Daoy (cell line): ENCODE measurements at regions not wholly inside any gene's neighbourhood (a gene's known extent, or its start where the extent isn't known, plus 50 kb on each side); places are given as distances from the start of the nearest gene placed in this dataset.

ENCODE experiments used
- DNase-seq: peaks from one replicate; pipeline ENCODE4 v3.0.0-alpha.2; 2015; ENCODE audit warnings: low read depth

DNA sequence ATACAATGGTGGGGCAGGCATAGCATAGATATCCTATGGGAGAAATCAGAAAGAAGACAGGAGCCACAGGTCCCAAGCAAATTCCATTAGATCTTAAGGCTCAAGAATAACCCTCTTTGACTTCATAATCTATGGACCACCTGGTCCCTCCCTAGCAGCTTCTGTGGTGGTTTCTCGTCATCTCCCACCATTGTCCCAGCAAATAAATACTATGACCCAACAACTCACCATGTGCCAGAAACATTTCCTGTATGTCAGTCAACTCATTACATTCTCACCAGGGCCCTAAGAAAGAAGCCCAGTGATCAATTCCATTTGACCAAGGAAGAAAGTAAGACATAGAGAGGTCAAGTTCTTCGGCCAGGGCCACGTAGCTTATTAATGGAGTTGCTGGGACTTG lies 646.2 kb downstream of the VRK1 start:
- no peak for DNase-seq

DNA sequence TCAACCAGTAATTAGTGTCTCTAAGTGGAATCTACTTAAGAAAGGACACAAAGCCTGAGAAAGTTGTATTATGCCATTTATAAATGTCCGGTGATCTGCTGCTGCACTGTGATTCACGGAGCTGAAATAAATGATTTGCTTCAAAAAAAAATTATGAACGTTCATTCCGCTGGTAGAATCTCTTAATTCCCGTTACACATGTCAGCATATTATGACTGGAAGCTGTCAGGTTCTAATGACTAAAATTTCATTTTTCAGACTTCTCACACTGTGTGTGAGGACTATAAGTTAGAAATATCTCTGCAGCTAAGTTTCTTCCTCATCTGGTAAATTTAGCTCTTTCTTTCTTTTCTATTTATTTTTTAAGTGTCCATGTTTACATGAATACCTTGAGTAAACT lies 647.1 kb downstream of the VRK1 start:
- no peak for DNase-seq

DNA sequence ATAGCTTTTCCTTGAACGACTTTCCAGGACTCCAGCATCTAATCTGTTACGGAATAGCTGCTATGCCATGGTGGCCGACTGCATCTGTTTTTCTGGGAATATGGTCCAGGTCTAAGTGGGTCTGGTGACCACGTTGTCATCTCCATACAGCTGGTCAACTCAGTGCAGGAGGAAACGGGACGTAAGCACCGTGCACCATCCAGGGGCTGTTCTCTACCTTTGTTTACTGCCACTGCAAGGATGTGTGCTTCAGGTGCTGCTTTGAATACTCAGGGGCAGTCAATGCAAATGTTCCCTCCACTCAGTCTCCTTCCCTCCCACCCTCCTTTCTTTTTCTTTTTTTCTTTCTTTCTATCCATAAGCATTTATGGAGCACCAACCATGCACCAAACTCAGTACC lies 648.2 kb downstream of the VRK1 start:
- no peak for DNase-seq

DNA sequence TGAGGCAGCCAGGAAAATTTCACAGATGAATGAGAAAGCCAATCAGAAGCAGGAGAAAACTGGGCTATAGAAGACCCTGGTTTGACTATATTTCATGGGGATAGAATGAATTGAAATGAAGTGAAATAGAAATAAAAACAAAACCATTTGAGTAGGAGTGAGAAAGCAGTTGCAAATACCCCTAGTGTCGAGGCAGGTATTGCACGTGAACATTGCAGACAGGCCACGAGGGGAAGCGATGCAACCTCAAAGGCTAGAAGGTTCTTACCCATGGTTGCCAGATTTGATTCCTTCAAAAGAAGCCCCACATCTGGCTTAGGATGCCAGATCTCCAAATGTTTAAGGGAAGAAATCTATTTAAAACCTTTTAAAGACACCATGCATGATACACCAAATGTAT lies 648.9 kb downstream of the VRK1 start:
- DNase-seq = no peak

DNA sequence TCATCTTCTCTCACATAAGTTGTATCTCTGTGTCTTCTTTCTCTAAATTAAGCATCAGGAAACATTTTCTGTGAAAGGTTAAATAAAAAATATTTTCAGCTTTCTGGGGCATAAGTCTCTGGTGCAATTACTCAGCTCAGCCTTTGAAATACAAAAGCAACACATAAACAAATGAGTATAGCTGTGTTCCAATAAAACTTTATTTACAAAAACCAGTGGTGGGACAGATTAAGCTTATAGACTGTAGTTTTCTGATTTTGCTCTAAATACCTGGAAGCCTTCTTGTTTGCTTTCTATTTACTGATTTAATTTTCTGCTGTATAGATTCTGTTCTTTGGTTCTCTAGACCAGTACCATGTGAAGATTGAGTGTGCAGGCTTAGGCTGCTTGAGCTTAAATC lies 655.1 kb downstream of the VRK1 start:
- DNase-seq = no peak

DNA sequence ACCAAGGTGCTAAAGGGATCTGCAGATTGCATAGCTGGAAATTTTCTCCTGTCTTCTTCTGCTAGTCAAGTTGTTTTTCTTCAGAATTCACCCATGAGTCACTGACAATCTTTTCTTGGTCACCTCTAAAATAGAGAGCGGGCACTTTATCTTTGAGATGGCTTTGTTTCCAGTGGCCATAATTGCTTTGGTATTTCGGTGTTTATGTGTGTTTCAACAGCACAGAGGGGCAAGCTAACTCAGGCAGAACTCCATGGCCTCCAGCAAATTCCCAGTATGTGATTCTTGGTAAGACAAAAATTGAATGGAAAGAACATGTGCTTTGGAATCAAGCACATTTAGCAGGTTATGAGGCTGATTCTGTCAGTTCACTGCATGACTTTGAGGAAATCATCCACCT lies 656.8 kb downstream of the VRK1 start:
- DNase-seq = peak; percentile 66

DNA sequence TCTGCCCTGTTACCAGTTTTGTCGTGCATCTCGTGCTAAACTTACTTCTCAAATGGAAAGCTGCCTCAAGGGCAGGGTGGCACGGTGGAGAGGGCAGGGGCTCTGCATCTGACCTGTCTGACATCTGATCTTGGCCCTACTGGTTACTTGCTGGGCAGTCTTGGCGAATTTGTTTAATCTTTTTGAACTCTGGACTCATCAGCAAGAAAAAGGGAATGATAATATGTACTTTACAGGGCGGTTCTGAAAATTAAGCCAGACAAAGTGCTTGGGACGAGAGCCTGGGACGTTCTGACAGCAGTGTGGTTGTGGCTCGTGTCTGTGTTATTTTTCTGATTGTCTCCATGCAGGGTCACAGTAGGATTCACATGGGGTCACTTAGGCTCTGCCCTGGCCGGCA lies 659.3 kb downstream of the VRK1 start:
- DNase-seq = no peak

DNA sequence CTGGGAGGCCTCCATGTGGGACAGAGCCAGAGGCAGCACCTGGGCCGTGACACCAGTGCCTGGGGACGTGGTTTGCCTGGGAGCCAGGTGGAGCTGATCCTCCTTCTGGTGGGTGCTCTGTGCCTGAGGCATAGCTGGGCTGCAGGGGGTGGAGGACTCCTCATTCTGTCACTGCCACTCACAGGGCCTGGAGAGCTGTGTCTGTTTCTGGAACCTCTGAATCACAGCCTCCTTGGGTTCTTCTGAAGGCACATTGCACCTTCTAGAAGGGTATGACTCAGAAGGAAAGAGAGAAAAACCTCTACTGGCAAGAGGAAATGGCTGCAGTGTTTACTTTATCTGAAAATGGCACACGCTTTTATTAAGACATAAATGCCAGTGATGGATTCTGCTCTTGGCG lies 659.8 kb downstream of the VRK1 start:
- DNase-seq = peak; percentile 67

DNA sequence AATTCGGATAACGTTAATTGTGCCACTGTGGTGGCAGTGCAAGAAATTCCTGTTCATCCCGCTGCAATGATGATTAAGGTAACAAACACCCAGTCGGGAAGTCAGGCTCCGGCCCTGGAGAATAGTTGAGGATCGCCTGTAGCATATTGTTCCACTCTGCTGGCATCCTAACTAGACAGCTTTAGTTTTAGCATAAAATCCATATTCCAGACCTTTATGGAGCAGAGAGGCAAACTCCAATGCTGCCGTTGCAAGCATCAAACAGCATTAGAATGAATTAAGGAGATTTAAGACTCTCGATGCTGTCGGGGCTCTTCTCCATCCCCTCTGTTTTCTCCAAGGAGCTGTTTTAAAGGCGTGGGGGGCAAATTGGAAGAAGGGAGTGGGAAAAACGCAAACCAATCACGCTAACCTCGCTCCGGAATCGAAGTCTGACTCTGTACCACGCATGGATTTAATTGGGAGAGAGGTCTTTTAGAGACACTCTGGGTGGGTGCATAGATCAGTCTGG lies 660.4 kb downstream of the VRK1 start:
- peak; percentile 37 for DNase-seq

DNA sequence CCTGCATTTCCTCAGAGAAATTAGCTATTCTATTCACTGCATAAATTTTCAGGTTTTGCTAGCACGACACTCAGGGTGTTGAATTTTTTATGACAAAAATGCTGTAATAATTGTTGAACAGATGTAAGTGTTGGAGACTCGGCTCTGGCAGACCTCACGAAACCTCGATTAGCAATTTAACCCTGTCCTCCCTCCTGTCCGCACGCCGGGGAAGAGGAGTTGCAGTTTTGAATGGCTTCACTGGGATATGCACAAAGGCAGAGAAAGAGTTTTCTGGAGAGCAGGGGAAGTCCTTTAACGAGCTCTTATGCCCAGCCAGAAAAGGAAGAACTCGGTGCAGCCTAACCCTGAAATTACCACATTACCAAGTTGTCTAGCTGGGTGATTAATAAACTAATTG lies 661.1 kb downstream of the VRK1 start:
- peak; percentile 15 for DNase-seq

DNA sequence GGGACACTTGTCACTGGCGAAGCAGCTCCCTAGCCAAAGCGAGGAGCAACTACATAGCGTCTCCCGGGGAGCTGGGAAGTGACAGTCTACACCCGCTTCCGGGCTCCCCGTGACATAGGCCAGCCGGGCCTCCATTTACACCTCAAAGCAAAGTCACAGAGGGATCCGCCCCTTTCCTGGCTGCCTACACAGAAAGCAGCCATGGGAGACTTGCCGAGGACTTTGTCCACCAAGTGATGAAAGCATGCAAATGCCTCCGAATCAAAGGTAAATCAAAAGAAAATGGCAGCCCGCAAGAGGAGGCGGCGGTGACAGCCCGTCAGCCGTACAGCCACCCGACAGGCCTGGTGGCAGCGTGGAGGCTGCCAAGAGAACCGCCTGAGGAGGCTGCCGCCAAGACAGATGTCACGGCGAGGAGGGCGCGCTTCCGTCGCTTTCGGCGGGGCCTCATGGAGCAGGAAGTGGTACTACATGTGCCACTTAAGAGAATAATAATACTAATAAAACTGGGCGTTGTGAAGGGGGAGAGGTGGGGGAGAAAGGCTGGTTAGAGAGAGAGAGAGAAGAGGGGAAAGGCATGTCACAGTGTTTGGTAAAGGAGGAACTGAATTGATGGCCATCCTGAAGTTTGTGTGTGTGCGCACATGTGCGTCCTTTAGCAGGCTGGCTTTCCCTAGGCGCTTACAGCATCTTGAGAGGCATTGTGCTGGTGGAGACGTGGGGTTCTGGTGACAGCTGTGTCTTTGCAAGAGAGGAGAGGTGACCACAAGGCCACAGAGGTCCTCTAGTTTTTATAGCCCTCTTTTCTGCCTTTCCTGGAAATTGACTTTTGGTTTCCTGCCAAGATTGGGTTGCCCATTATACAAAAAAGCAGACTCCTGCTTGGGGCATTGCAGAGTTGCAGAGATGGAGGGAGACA lies 661.7 kb downstream of the VRK1 start:
- peak; percentile 70 for DNase-seq

DNA sequence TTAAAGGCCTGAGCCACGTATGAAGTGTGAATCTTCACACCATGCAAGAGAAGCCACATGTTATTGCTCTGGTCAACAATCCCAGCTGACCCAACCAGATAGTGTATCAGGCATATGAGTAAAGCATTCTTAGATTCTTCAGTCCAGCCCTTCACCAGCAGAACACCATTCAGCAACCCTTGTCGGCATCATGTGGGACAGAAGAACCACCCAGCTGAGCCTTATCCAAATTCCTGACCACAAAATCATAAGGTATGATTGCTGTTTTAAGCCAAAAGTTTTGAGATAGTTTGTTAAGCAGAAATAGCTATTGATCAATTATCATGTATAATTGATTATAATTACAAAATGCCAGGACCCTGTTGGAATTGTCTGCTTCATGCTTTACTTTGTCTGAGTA lies 664.9 kb downstream of the VRK1 start:
- DNase-seq = no peak

DNA sequence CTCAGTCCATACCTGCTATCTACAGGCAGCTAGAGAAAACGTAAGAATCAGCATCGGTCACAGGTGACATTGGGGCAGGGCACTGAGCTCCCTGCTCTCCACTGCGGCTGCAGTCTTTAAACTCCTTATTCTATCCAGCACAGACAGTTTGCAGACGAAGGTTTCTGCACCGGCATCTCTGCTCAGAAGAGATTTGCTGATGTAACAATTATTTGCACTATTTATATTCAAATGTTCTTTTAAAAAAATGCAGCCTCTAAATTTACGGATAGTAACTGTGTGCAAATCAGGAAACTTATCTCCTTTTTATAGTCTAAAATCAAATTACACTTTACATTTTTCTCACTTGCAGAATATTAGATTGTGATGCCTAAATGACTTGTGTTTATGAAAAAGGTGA lies 671.0 kb downstream of the VRK1 start:
- DNase-seq = no peak

DNA sequence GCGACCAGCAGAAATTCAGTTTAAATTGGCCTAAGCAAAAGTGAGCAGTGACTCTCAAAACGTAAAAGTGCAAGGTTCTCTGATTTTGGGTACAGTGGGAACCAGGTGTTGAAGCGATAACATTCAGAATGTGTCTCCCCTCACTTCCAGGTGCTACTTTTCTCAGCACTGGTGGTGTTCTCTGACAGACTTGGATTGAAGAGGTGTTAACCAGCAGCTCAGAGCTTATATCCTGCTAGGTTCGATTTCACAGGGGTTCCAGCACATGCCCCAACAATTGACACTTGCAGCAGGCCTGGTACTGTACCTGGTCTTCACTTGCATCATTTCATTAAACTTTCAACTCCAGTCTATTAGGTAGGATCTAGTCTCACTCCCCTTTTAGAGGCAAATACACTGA lies 680.2 kb downstream of the VRK1 start:
- DNase-seq = no peak

DNA sequence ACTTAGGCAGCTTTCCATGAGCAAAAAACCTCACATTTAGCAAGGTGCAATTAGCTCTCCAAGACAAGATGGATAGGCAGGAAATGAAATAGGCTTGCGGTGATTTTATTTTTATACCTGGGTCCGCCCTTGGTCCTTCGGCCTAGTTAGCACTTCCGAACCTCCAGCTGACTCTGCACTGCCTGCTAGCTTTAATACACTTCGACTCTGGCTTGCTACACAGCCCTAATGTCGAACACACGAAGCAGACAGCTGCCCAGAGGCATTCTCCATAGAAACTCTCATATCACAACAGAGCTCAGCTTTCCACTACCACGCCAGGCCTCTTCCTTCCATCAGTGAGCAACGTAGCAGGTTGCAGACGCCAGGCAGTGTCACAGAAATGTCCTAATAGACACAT lies 688.0 kb downstream of the VRK1 start:
- DNase-seq = no peak

DNA sequence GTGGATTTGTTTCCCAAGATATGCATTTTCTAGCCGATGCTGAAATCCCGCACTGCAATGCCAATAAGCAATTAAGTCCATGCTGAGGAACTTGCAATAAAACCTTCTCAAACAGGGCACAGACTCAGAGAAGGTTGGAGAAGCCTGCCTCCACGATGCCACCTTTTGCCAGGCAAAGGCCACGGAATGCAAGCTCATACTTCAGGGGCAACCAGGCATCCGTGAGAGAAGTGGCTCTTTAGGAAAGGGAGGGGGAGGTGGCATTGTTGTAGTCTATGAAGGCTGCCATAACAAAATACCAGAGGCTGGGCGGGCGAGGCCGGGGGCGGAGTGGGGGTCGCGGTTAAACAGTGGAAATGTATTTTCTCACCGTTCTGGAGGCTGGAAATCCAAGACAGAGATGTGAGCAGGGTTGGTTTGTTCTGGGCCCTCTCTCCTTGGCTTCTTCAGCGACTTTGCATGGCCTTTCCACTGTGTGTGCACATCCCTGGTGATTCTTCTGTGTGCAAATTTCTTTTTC lies 689.5 kb downstream of the VRK1 start:
- no peak for DNase-seq

DNA sequence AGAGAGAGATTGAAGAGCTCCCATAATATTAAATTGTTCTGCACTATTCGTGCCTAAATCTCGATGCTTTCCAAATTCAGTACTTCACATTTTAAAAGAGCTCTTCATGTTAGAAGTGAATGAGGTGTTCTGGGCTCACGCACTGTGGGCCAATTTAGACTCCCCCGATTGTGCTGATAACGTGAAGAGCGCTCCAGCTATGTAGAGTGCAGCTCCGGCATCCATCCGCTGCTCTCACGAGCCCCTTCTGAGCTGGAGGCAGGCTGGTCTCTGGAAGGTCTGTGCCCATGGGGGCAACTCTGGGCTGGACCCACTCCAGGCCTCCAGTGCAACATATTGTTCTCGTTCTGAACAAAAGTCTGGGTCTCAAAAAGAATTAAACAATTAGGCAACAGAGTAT lies 692.6 kb downstream of the VRK1 start:
- no peak for DNase-seq

DNA sequence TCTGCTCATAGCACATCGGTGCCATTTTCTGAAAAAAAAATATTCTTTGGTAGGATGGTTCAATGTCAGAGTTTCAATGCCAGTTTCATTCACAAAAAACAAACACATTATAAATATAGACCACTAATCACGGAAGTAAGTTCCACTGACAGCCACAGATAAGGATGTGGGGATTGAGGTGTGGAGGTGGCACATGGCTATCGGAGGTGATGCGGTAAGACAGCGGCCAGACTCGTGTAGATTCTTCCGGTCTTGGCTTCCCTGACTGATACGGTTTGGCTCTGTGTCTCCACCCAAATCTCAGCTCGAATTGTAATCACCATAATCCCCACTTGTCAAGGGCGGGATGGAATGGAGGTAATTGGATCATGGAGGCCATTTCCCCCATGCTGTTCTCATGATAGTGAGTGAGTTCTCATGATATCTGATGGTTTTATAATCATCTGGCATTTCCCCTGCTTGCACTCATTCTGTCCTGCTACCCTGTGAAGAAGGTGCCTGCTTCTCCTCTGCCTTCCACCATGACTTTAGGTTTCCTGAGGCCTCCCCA lies 693.4 kb downstream of the VRK1 start:
- DNase-seq = no peak

DNA sequence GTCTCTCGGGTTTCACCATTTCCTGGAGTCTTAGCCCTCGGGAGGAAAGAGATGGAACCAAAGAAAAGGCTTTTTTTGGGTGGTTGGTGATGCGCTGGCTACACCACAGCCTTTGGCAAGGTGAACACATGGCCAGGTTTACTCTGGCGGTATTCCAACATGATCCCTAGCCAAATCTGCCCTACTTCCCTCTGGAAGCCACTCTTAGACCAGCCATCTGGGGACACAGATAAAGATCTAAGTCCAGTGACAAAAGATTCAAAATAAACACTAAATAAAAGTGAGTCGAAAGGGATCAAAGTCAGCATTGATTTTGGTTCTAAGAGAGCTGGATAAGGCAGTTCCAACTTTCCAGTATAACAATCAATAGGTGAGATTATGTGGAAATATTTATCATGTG lies 694.5 kb downstream of the VRK1 start:
- DNase-seq = no peak

DNA sequence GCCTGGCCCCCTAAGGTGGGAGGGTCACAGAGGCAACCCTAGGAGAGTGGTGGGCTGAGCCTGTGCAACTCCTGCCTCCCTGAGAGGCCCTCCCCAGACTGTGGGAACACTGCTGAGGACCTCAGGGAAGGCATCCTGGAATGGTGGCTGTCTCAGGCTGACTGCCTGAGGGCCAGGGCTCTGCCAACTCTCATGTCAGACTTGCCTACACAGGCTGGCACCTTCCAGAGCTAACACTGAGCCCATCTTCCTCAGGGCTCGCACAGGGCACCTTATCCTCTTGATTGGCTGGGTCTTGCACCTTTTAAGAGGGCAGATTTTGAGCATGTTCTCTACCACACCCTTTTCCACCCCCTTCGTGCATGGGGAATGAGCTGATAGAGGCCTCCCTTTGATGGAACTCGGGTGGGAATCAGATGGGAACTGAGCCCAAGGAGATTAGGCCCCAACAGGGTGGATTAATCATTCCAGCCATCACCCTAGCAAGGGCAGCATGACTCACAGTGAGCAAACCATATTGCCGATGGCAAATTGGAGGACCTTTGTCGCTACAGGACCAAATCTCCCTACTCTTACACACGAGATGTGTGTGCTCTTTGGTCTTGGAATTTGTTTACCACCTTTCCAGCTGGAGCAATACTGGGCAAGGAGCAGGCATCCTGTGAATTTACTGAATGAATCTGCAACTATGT lies 702.8 kb downstream of the VRK1 start:
- peak; percentile 65 for DNase-seq

DNA sequence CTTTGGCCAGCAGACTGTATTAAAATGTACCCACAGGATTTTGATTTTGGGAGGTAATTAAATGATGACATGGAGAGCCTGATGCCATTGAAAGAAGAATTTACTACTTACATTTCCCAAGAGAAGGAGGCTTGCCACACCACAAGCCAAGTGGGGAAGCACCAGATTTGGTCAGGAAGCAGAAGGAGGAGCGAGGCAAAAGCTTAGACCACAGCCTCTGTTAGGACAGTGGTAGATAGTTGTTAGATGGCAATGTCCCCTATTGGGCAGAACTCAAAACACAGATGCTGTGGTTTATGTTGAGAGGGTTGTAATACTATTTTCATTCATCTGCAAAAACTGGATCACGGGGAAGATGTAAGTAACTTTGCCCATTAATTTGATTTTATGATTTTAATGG lies 709.4 kb downstream of the VRK1 start:
- DNase-seq = no peak

DNA sequence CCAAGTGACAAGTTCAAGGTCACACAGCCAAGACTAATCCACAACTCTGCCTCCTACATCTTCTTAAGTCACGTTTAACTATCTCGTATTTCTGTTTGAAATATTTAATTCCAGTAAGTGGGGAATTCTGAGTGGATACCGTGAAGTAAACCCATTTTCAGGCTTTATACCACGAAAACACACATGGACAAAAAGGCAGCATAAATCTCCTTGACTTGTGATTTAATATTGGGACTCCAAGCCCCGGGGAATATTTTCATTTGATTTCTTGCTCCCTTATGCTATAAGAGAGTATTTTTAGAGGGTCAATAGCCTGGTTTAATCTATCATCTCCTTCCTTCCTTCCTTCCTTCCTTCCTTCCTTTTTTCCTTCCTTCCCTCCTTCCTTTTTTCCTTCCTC lies 716.7 kb downstream of the VRK1 start:
- DNase-seq = no peak
